ENCODE measurements at regions not wholly inside any gene's neighbourhood (a gene's known extent, or its start where the extent isn't known, plus 50 kb on each side); places are given as distances from the start of the nearest gene placed in this dataset.

GRCh38 chr4:189322426-189322825, 618.2 kb upstream of the FRG1 start:
- Histone ChIP-seq H3K36me3 (ENCODE audit: control insufficient read depth in 1 of 2, insufficient read depth in 2 of 2, low read length in 2 of 2) (no peaks in the 10 kb centered on the region), H2AFZ (ENCODE audit: low read depth, low read length, poor library complexity, severe bottlenecking) (no peak overlapping the region), H3K4me2 (ENCODE audit: low read length) (no peak overlapping the region), H3K9me2 (ENCODE audit: insufficient read depth) (no peaks in the 10 kb centered on the region), H3K27me3 (ENCODE audit: insufficient read depth, low read length) (no peaks in the 10 kb centered on the region), H3K27ac (ENCODE audit: low read depth, low read length) (no peak overlapping the region), H3K79me2 (ENCODE audit: insufficient read depth, low read length) (no peaks in the 10 kb centered on the region), H3K4me3 (replicated peaks in 1 of 2; ENCODE audit: low read depth in 1 of 2, low read length in 2 of 2) (no peak overlapping the region), H3K9me3 (ENCODE audit: control insufficient read depth in 1 of 2, insufficient read depth in 1 of 2, low read depth in 1 of 2, low read length in 2 of 2) (no peaks in the 10 kb centered on the region), H3K4me1 (ENCODE audit: control insufficient read depth in 1 of 2, insufficient read depth in 2 of 2, low read length in 2 of 2) (no peaks in the 10 kb centered on the region), H3K9ac (ENCODE audit: low read length) (no peak overlapping the region), H4K20me1 (ENCODE audit: insufficient read depth) (no peaks in the 10 kb centered on the region)
- ChIA-PET RAD21 (ENCODE audit: low non-redundant PET in 1 of 2, low total read pairs in 2 of 2, uncharacterized antibody in 2 of 2, unreplicated experiment in 2 of 2) (no interaction called here), POLR2A (no interaction called here), CTCF (no interaction called here)
- no TSS peak for BruUV-seq (replicated peaks)
- intact Hi-C loops (cut with micrococcal nuclease), result no loop called here
- DNase-seq (ENCODE audit: low read depth, low spot score) (no peak), ATAC-seq (no peak)
- TF ChIP-seq REST (IDR thresholded peaks at IDR 0.05; ENCODE audit: low read depth), result no peak
- TF ChIP-seq POLR2AphosphoS5 (IDR thresholded peaks at IDR 0.05; ENCODE audit: low read depth, low read length), result no peak
- no peak for TF ChIP-seq EGR1 (IDR thresholded peaks at IDR 0.05; ENCODE audit: low read depth)
- no peak for TF ChIP-seq ZFX (IDR thresholded peaks at IDR 0.05)
- TF ChIP-seq ELF1 (IDR thresholded peaks at IDR 0.05; ENCODE audit: borderline replicate concordance, low read depth), result no peak
- no peak for TF ChIP-seq ZNF274 (IDR thresholded peaks at IDR 0.05; ENCODE audit: low read depth, low read length)
- TF ChIP-seq YY1 (IDR thresholded peaks at IDR 0.05; ENCODE audit: extremely low read depth, insufficient replicate concordance, low read depth, low read length), result no peak
- no peak for TF ChIP-seq JUND (IDR thresholded peaks at IDR 0.05)
- no peak for TF ChIP-seq ZBTB33 (IDR thresholded peaks at IDR 0.05; ENCODE audit: extremely low read depth, insufficient replicate concordance, low read length)
- TF ChIP-seq SP1 (IDR thresholded peaks at IDR 0.05; ENCODE audit: low read depth), result no peak
- no peak for TF ChIP-seq POLR2A (IDR thresholded peaks at IDR 0.05; ENCODE audit: borderline replicate concordance, extremely low read depth, insufficient read depth, insufficient read length)
- no peak for TF ChIP-seq TCF7L2 (IDR thresholded peaks at IDR 0.05; ENCODE audit: borderline replicate concordance, extremely low read depth, insufficient read depth, insufficient read length)
- no peak for TF ChIP-seq ATF3 (IDR thresholded peaks at IDR 0.05)
- TF ChIP-seq FOSL1 (IDR thresholded peaks at IDR 0.05; ENCODE audit: low read depth), result no peak
- TF ChIP-seq MAX (IDR thresholded peaks at IDR 0.05), result no peak
- no peak for TF ChIP-seq CEBPB (IDR thresholded peaks at IDR 0.05; ENCODE audit: low read depth)
- TF ChIP-seq CTCF (IDR thresholded peaks at IDR 0.05 in 2 of 3, conservative IDR thresholded peaks at IDR 0.05 in 1 of 3; ENCODE audit: borderline replicate concordance in 1 of 3, insufficient read depth in 1 of 3, low read depth in 2 of 3, low read length in 2 of 3), result no peak
- TF ChIP-seq RAD21 (IDR thresholded peaks at IDR 0.05; ENCODE audit: low read depth), result no peak
